Skeletal muscle satellite cell (primary cell): ENCODE measurements at regions not wholly inside any gene's neighbourhood (a gene's known extent, or its start where the extent isn't known, plus 50 kb on each side); places are given as distances from the start of the nearest gene placed in this dataset.

Experiments used
- H3K27me3 ChIP-seq: 2 replicates; pipeline ENCODE4 v1.7.0; 2013; ENCODE audit warnings: low read length; ENCODE audit not compliant: control insufficient read depth, insufficient read depth
- H3K36me3 ChIP-seq: 2 replicates; pipeline ENCODE4 v1.7.0; 2013; ENCODE audit warnings: mild to moderate bottlenecking, control low read depth, low read length; ENCODE audit not compliant: insufficient read depth
- H3K4me1 ChIP-seq: 2 replicates; pipeline ENCODE4 v1.7.0; 2013; ENCODE audit warnings: low read length; ENCODE audit not compliant: control insufficient read depth, insufficient read depth
- H3K4me2 ChIP-seq: 2 replicates; pipeline ENCODE4 v1.7.0; 2013; ENCODE audit warnings: mild to moderate bottlenecking, low read length
- H3K4me3 ChIP-seq: 2 replicates; pipeline ENCODE4 v1.7.0; 2013; ENCODE audit warnings: low read length
- H3K9ac ChIP-seq: 2 replicates; pipeline ENCODE4 v1.7.0; 2013; ENCODE audit warnings: mild to moderate bottlenecking, low read depth, low read length, moderate library complexity
- H3K9me3 ChIP-seq: replicated peaks from 2 replicates; pipeline ENCODE4 v1.7.0; 2013; ENCODE audit warnings: mild to moderate bottlenecking, control low read depth, low read length

DNA sequence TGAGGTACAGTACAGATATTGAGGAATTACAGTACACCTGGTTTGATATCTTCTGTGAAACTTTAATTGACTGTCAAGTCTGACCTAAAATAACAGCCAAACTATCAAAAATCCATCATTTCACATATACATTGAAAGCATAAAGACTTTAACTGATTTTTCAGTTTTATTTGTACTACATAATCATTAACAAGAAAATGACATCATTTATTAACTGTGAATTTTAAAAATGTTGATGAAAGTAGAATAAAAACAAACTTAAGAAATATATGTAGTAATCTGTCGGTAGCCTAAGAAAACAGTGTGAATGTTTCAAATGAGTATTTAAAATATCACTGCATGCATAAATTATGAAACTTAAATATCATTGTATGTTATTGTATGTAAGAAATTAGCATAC lies 836.7 kb upstream of the GHITM start:
- Histone ChIP-seq H3K4me1 (no peaks in the 10 kb centered on the region), H3K36me3 (no peaks in the 10 kb centered on the region), H3K9ac (no peak overlapping the region), H3K4me2 (no peak overlapping the region), H3K9me3 (no peaks in the 10 kb centered on the region), H3K27me3 (no peaks in the 10 kb centered on the region), H3K4me3 (no peak overlapping the region)

DNA sequence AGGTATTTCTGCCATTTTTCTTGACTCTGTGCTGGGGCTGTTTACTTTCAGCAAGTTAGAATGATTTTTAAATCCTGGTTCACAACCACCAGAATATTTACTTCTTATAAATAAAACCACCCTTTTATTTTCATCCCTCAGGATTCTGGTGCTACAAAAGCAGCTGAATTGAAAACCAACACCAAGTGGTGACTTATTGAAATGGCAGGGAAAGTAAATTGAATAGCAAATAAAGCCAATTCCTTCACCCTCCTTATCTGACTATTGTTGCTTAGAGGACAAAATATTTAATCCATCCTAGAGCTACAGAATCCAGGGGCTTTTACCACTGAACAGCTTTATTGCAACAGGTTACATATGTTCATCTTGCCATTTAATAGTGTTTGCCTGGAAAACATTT lies 828.6 kb upstream of the GHITM start:
- no peak overlapping the region for H3K4me2 ChIP-seq
- H3K27me3 ChIP-seq = no peaks in the 10 kb centered on the region
- no peaks in the 10 kb centered on the region for H3K36me3 ChIP-seq
- no peak overlapping the region for H3K9ac ChIP-seq
- H3K4me1 ChIP-seq = no peaks in the 10 kb centered on the region
- H3K9me3 ChIP-seq = peaks cover 3% of the 10 kb centered on the region
- H3K4me3 ChIP-seq = no peak overlapping the region

DNA sequence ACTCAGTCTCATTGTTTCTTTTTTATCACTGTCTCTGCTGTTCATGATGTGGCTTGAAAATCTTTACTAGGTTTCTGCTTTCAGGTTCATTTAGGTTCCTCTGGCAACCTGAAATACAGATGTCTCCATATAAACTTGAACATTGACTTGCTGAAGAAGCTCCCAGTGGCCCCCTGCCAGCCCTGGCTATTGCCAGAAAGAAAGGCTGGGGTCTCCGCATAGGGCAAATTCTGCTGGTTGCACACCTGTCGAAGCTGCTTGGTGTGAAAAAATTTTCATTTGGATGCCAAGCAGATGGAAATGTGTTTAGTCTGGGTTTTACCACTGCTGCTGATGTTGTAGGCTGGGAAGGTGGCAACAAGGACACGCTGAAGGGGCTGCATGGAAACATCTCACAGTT lies 826.7 kb upstream of the GHITM start:
- no peak overlapping the region for H3K4me2 ChIP-seq
- H3K9ac ChIP-seq = no peak overlapping the region
- peaks cover 3% of the 10 kb centered on the region for H3K9me3 ChIP-seq
- no peaks in the 10 kb centered on the region for H3K27me3 ChIP-seq
- H3K4me1 ChIP-seq = no peaks in the 10 kb centered on the region
- no peaks in the 10 kb centered on the region for H3K36me3 ChIP-seq
- H3K4me3 ChIP-seq = no peak overlapping the region

DNA sequence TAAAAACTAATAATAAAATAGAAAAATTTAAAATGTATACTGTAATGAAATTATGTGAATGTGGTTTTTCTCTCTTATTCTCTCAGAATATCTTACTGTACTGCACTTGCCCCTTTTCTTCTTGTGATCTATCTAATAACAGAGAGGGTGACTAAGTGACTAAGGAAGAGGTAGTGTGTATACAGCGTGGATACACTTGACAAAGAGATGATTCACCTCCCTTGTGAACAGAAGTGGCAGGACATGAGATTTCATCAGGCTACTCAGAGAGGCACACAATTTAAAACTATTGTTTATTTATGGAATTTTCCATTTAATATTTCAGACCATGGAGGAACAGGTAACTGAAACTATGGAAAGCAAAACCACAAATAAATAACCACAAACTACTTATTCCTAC lies 806.6 kb upstream of the GHITM start:
- Histone ChIP-seq H3K4me2 (no peak overlapping the region), H3K27me3 (no peaks in the 10 kb centered on the region), H3K9me3 (no peaks in the 10 kb centered on the region), H3K9ac (no peak overlapping the region), H3K36me3 (no peaks in the 10 kb centered on the region), H3K4me1 (no peaks in the 10 kb centered on the region), H3K4me3 (no peak overlapping the region)

DNA sequence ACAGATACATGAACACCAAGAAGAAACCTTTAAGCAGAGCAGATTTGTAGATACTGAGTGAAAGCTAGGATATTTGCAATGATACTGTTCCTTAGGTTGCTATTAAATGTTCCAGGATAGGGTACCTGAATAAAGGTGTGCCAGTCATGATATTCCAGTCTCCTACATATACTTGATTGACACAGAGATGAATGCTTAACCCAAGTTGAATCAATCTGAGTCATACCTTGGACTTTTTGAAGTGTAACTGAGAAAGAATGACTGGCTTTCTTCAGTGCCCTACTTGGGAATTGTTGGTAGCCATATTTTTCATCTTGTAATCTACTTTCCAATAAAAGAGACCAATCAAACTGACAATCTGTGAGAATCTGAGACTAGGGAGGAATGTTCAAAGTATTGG lies 805.7 kb upstream of the GHITM start:
- Histone ChIP-seq H3K9me3 (no peaks in the 10 kb centered on the region), H3K36me3 (no peaks in the 10 kb centered on the region), H3K4me2 (no peak overlapping the region), H3K4me1 (no peaks in the 10 kb centered on the region), H3K4me3 (no peak overlapping the region), H3K27me3 (no peaks in the 10 kb centered on the region), H3K9ac (no peak overlapping the region)

DNA sequence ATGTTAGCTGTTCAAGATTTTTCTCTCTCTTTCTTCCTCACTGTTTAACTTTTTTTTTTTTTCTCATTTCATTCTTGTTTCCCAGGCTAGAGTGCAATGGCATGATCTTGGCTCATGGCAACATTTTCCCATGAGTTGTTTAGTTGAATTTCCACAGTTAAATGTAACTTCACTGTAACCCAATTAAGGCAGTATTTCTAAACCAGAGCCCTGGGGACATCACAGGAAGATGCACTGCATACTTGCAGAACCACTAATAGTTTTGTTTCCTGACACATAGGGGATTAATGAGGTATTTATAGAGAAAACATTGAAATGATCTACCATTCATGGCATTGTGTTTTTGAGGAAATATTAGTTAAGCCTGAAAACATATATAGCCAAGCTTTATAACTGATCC lies 795.6 kb upstream of the GHITM start:
- no peaks in the 10 kb centered on the region for H3K36me3 ChIP-seq
- H3K27me3 ChIP-seq = no peaks in the 10 kb centered on the region
- H3K9me3 ChIP-seq = peaks cover 5% of the 10 kb centered on the region
- no peak overlapping the region for H3K4me3 ChIP-seq
- H3K4me2 ChIP-seq = no peak overlapping the region
- no peak overlapping the region for H3K9ac ChIP-seq
- no peaks in the 10 kb centered on the region for H3K4me1 ChIP-seq

DNA sequence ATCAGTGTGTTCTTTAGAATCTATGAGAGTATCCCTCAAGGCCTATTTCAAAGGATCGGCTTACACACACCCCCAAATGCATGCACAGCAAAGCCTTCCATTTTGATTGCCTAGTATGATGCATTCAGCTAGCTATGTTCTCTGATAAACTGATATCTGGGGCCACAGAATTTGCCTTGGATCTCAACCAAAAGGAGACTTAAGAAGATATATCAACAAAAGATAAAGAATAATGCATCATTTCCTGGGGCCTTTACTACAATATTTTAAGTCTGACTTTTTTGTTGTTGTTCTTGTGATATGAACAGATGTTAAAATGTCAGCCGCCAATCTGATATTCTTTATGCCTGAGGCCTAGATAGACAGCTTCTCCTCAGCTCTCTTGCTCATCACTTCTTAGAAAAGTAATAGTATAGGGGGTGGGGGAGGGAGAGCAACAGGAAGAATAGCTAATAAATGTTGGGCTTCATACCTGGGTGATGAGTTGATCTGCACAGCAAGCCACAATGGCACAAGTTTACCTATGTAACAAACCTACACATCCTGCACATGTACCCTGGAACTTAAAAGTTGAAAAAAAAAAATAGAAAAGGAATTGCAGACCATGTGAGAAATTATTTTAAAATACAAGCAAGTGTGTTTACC lies 792.9 kb upstream of the GHITM start:
- no peak overlapping the region for H3K9ac ChIP-seq
- H3K27me3 ChIP-seq = no peaks in the 10 kb centered on the region
- H3K4me2 ChIP-seq = no peak overlapping the region
- no peak overlapping the region for H3K4me3 ChIP-seq
- H3K36me3 ChIP-seq = no peaks in the 10 kb centered on the region
- no peaks in the 10 kb centered on the region for H3K4me1 ChIP-seq
- peaks cover 5% of the 10 kb centered on the region for H3K9me3 ChIP-seq

DNA sequence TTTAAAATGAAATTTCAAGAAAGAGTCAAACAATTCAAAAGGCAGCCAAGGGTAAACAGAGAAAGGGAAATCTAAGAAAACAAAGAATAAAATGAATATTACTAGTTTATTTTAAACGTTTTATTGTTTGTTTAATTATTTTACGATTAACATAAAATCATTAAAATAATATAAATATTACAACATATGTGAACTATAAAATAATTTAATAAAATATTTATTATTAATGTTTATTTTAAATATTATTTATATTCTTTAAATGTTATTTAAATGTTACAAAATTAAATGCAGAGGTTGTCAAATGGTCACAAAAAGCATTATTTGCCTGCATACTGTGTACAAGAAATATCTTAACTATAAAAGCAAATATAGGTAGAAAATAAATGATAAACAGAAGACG lies 786.7 kb upstream of the GHITM start:
- Histone ChIP-seq H3K4me3 (no peak overlapping the region), H3K4me2 (no peak overlapping the region), H3K9ac (no peak overlapping the region), H3K4me1 (no peaks in the 10 kb centered on the region), H3K36me3 (no peaks in the 10 kb centered on the region), H3K9me3 (no peaks in the 10 kb centered on the region), H3K27me3 (no peaks in the 10 kb centered on the region)

DNA sequence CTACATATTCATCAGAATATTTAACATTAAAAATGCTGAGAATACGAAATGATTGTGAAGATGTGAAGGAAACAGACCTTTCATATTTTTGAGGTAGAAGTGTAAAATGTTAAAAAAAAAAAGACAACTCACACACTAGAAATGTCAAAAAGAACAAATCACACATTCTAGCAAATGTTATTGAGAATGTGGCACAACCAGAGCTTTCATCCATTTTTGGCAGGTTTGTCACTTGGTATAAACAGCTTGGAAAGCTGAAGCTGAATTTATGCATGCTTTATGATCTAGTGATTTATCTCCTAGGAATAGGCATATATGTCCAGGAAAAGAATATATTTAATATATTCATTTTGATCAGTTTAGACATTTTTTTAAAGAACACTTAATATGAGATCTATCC lies 784.9 kb upstream of the GHITM start:
- no peak overlapping the region for H3K4me3 ChIP-seq
- H3K36me3 ChIP-seq = no peaks in the 10 kb centered on the region
- no peak overlapping the region for H3K9ac ChIP-seq
- H3K9me3 ChIP-seq = no peaks in the 10 kb centered on the region
- no peak overlapping the region for H3K4me2 ChIP-seq
- no peaks in the 10 kb centered on the region for H3K4me1 ChIP-seq
- no peaks in the 10 kb centered on the region for H3K27me3 ChIP-seq

DNA sequence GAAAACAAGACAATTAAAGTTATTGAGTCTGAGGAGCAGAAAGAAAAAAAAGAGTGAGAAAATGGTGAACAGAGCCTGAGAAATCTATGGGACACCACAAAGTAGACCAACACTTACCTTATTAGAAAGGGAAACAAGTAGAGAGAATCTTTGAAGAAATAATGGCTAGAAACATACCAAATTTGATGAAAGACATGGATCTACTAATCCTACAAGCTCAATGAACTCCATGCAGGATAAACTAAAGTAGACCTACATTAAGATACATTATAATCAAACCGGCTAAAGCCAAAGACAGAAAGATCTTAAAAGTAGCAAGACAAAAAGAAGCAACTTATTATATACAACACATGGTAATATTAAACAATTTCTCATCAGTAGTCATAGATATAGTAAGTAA lies 782.3 kb upstream of the GHITM start:
- Histone ChIP-seq H3K4me1 (no peaks in the 10 kb centered on the region), H3K9ac (no peak overlapping the region), H3K9me3 (no peaks in the 10 kb centered on the region), H3K4me2 (no peak overlapping the region), H3K4me3 (no peak overlapping the region), H3K27me3 (no peaks in the 10 kb centered on the region), H3K36me3 (no peaks in the 10 kb centered on the region)

DNA sequence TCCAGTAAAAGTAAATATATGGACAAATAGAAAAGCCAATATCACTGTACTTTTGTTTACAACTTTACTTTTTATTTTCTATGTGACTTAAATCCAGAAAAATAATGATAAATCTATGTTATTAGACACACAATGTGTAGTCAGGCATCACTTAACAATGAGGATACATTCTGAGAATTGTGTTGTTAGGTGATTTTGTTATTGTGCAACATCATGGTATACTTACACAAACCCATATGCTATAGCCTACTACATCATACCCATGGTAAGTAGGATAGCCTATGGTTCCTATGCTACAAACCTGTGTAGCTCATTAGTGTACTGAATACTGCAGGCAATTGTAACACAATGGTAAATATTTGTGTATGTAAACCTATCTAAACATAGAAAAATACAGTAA lies 781.7 kb upstream of the GHITM start:
- H3K9me3 ChIP-seq = no peaks in the 10 kb centered on the region
- no peaks in the 10 kb centered on the region for H3K27me3 ChIP-seq
- no peaks in the 10 kb centered on the region for H3K36me3 ChIP-seq
- H3K4me1 ChIP-seq = no peaks in the 10 kb centered on the region
- H3K9ac ChIP-seq = no peak overlapping the region
- no peak overlapping the region for H3K4me2 ChIP-seq
- no peak overlapping the region for H3K4me3 ChIP-seq

DNA sequence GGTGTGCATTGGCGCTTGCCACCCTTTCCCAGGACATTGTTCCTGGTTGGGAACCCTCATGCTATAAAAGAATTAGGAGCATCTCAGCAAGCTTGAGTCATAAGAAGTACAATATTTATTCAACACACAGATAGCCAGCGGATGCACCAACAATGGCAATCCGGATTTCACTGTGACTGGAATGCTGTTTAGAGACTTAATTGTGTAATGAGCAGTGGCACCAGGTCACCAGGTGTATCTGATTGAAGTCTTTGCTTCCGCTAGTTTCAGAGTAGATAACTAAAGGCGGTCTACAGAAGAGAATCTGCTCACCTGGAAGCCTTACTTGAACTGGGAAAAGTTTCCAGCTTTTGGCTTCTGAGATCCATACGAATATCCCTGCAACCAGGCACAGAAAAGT lies 772.3 kb upstream of the GHITM start:
- no peaks in the 10 kb centered on the region for H3K4me1 ChIP-seq
- H3K9ac ChIP-seq = no peak overlapping the region

More for the DNA sequence above, 772.3 kb upstream of the GHITM start:
- no peak overlapping the region for H3K4me2 ChIP-seq
- no peaks in the 10 kb centered on the region for H3K36me3 ChIP-seq
- no peaks in the 10 kb centered on the region for H3K27me3 ChIP-seq
- H3K4me3 ChIP-seq = no peak overlapping the region
- H3K9me3 ChIP-seq = peaks cover 7% of the 10 kb centered on the region
